H1 (cell line): ENCODE measurements at regions not wholly inside any gene's neighbourhood (a gene's known extent, or its start where the extent isn't known, plus 50 kb on each side); places are given as distances from the start of the nearest gene placed in this dataset.

Experiments
- CTCF ChIA-PET: fragments of 300-600 bp; sonication (Branson Sonifier 250); formaldehyde crosslinking; loops from one replicate; lab custom pipeline; 2021; ENCODE audit not compliant: partially characterized antibody; lab: Charles Lee
- POLR2A ChIA-PET: fragments of 300-600 bp; sonication (Branson Sonifier 250); formaldehyde crosslinking; loops from one replicate; lab custom pipeline; 2021; ENCODE audit warnings: inconsistent platforms; ENCODE audit not compliant: partially characterized antibody; lab: Charles Lee
- DNase-seq, 2 experiments: peaks; one replicate each; pipeline versions ENCODE4 v3.0.0 to v3.0.0-alpha.2; 2010 to 2022; ENCODE audit warnings: low spot score in 2 of 2, low read depth in 1 of 2, mixed read lengths in 1 of 2
- FAIRE-seq: peaks from 2 replicates; lab custom pipeline; 2011; peaks lifted over from hg19 to GRCh38; lab: Jason Lieb, UNC
- H2AFZ ChIP-seq: 2 replicates; pipeline ENCODE4 v1.8.1; 2012; ENCODE audit warnings: low read length, inconsistent platforms
- H2AK5ac ChIP-seq: 2 replicates; pipeline ENCODE4 v1.6.1; 2013; ENCODE audit warnings: low read depth, low read length
- H2BK120ac ChIP-seq: replicated peaks from 2 replicates; pipeline ENCODE3; 2013; ENCODE audit warnings: low read depth, low read length, inconsistent platforms
- H2BK12ac ChIP-seq: 2 replicates; pipeline ENCODE4 v1.6.1; 2013; ENCODE audit warnings: low read depth, low read length
- H2BK15ac ChIP-seq: 2 replicates; pipeline ENCODE4 v1.6.1; 2013; ENCODE audit warnings: low read length
- H2BK20ac ChIP-seq: 2 replicates; pipeline ENCODE4 v1.6.1; 2013; ENCODE audit warnings: low read length
- H2BK5ac ChIP-seq: 2 replicates; pipeline ENCODE4 v1.6.1; 2013; ENCODE audit warnings: low read depth, low read length
- H3K14ac ChIP-seq: 2 replicates; pipeline ENCODE4 v1.6.1; 2013; ENCODE audit warnings: inconsistent platforms; ENCODE audit not compliant: insufficient read length
- H3K18ac ChIP-seq: 2 replicates; pipeline ENCODE4 v1.6.1; 2013; ENCODE audit warnings: low read length; ENCODE audit errors: extremely low read depth
- H3K23ac ChIP-seq: 2 replicates; pipeline ENCODE4 v1.6.1; 2013; ENCODE audit warnings: inconsistent platforms; ENCODE audit not compliant: insufficient read length
- H3K23me2 ChIP-seq: 2 replicates; pipeline ENCODE4 v1.6.1; 2013; ENCODE audit warnings: low read depth, low read length
- H3K27ac ChIP-seq: 2 replicates; pipeline ENCODE4 v1.6.1; 2011; ENCODE audit warnings: low read depth, low read length, inconsistent platforms
- H3K27me3 ChIP-seq, 4 experiments: replicated peaks in 1 of 4; 1 replicate in 1 of 4; 2 replicates in 3 of 4; pipeline versions ENCODE4 v1.6.1 to v1.8.1; 2011 to 2013; ENCODE audit warnings: low read length in 3 of 4, mild to moderate bottlenecking in 3 of 4, inconsistent platforms in 2 of 4, mixed read lengths in 2 of 4, moderate library complexity in 1 of 4; ENCODE audit not compliant: control insufficient read depth in 3 of 4, insufficient read depth in 3 of 4; ENCODE audit errors: extremely low read depth in 1 of 4
- H3K36me3 ChIP-seq, 4 experiments: 2 replicates each; pipeline versions ENCODE4 v1.6.1 to v1.8.1; 2011 to 2013; ENCODE audit warnings: mild to moderate bottlenecking in 4 of 4, low read length in 3 of 4, moderate library complexity in 2 of 4, control low read depth in 1 of 4, inconsistent platforms in 1 of 4; ENCODE audit not compliant: insufficient read depth in 4 of 4, control insufficient read depth in 2 of 4
- H3K4ac ChIP-seq: replicated peaks from 2 replicates; pipeline ENCODE3; 2013; ENCODE audit warnings: low read length, low read depth, mixed read lengths, inconsistent platforms; ENCODE audit not compliant: insufficient read length
- H3K4me1 ChIP-seq, 4 experiments: replicated peaks in 1 of 4; 1 replicate in 1 of 4; 2 replicates in 3 of 4; pipeline versions ENCODE4 v1.6.1 to v1.8.1; 2011 to 2013; ENCODE audit warnings: low read length in 3 of 4, inconsistent platforms in 2 of 4, mixed read lengths in 1 of 4; ENCODE audit not compliant: insufficient read depth in 4 of 4, control insufficient read depth in 3 of 4
- H3K4me2 ChIP-seq, 2 experiments: 2 replicates each; pipeline versions ENCODE4 v1.6.1 to v1.8.1; 2011 to 2013; ENCODE audit warnings: low read depth in 2 of 2, low read length in 2 of 2, control low read depth in 1 of 2, inconsistent platforms in 1 of 2, mild to moderate bottlenecking in 1 of 2; ENCODE audit not compliant: insufficient read depth in 1 of 2
- H3K4me3 ChIP-seq, 4 experiments: fragments of 200-600, 300-600 bp in 1 of 4; sonication (generic), shearing (Covaris generic), sonication (Bioruptor Twin) in 1 of 4; 2 replicates each; pipeline versions ENCODE4 v1.5.1 to v1.8.1; 2011 to 2016; ENCODE audit warnings: low read length in 4 of 4, low read depth in 3 of 4, control low read depth in 2 of 4, inconsistent platforms in 2 of 4, mild to moderate bottlenecking in 2 of 4, mixed read lengths in 1 of 4, moderate library complexity in 1 of 4; ENCODE audit not compliant: insufficient read depth in 2 of 4; ENCODE audit errors: extremely low read depth in 1 of 4
- H3K56ac ChIP-seq: replicated peaks from 2 replicates; pipeline ENCODE3; 2013; ENCODE audit warnings: low read depth, mild to moderate bottlenecking, mixed read lengths, low read length, inconsistent platforms; ENCODE audit not compliant: insufficient read length
- H3K79me1 ChIP-seq: 2 replicates; pipeline ENCODE4 v1.6.1; 2013; ENCODE audit warnings: low read depth, low read length, control low read depth
- H3K79me2 ChIP-seq, 2 experiments: 2 replicates each; pipeline versions ENCODE4 v1.6.1 to v1.8.1; 2012 to 2013; ENCODE audit warnings: low read length in 2 of 2, mild to moderate bottlenecking in 2 of 2, inconsistent platforms in 1 of 2; ENCODE audit not compliant: insufficient read depth in 2 of 2, control insufficient read depth in 1 of 2
- H3K9ac ChIP-seq, 4 experiments: replicated peaks in 1 of 4; 1 replicate in 1 of 4; 2 replicates in 3 of 4; pipeline versions ENCODE4 v1.6.1 to v1.8.1; 2011 to 2013; ENCODE audit warnings: low read depth in 3 of 4, low read length in 3 of 4, control low read depth in 2 of 4, mild to moderate bottlenecking in 2 of 4, moderate library complexity in 2 of 4, inconsistent platforms in 1 of 4; ENCODE audit errors: extremely low read depth in 1 of 4
- H3K9me3 ChIP-seq, 2 experiments: 2 replicates each; pipeline versions ENCODE4 v1.6.1 to v1.8.1; 2012 to 2013; ENCODE audit warnings: mild to moderate bottlenecking in 2 of 2, moderate library complexity in 2 of 2, control low read depth in 1 of 2, inconsistent platforms in 1 of 2, low read depth in 1 of 2, low read length in 1 of 2, mixed read lengths in 1 of 2; ENCODE audit not compliant: insufficient read depth in 2 of 2
- H4K20me1 ChIP-seq, 2 experiments: replicated peaks in 1 of 2; 2 replicates each; pipeline versions ENCODE3 to v1.8.1; 2011 to 2013; ENCODE audit warnings: inconsistent platforms in 2 of 2, low read length in 2 of 2, mild to moderate bottlenecking in 1 of 2; ENCODE audit not compliant: insufficient read depth in 2 of 2, control insufficient read depth in 1 of 2
- H4K5ac ChIP-seq: 2 replicates; pipeline ENCODE4 v1.6.1; 2013; ENCODE audit warnings: low read length, low read depth, mixed read lengths, inconsistent platforms; ENCODE audit not compliant: insufficient read length
- H4K8ac ChIP-seq: 2 replicates; pipeline ENCODE4 v1.8.0; 2013; ENCODE audit warnings: mild to moderate bottlenecking, moderate library complexity, low read length, inconsistent platforms; ENCODE audit not compliant: insufficient read depth; ENCODE audit errors: extremely low read depth
- H4K91ac ChIP-seq: replicated peaks from 2 replicates; pipeline ENCODE3; 2013; ENCODE audit warnings: low read length, mixed read lengths, inconsistent platforms; ENCODE audit not compliant: insufficient read length
- ASH2L ChIP-seq: fragments of 200-600, 300-600 bp; sonication (generic); IDR thresholded peaks from one replicate; pipeline ENCODE4 v1.7.1; 2017; ENCODE audit warnings: low read length
- CHD2 ChIP-seq: IDR thresholded peaks from 2 replicates; pipeline ENCODE4 v1.6.1; 2012; ENCODE audit warnings: low read length, improper control_type of control experiment
- CTBP2 ChIP-seq: IDR thresholded peaks from 2 replicates; pipeline ENCODE4 v1.7.0; 2011; ENCODE audit warnings: borderline replicate concordance, mild to moderate bottlenecking, moderate library complexity, mixed read lengths, low read length; ENCODE audit not compliant: insufficient read depth, insufficient read length
- CTCF ChIP-seq, 3 experiments: IDR thresholded peaks; 1 replicate in 2 of 3; 2 replicates in 1 of 3; pipeline versions ENCODE4 v1.5.1 to v1.6.1; 2011; ENCODE audit warnings: low read length in 3 of 3, mild to moderate bottlenecking in 3 of 3, inconsistent platforms in 2 of 3, low read depth in 1 of 3, moderate library complexity in 1 of 3; ENCODE audit not compliant: insufficient read depth in 1 of 3; ENCODE audit errors: control extremely low read depth in 1 of 3
- EGR1 ChIP-seq: IDR thresholded peaks from 2 replicates; pipeline ENCODE4 v1.6.1; 2011; ENCODE audit warnings: low read depth, low read length, borderline replicate concordance
- EZH2 ChIP-seq: fragments of 200-600 bp; sonication (generic); IDR thresholded peaks from 2 replicates; pipeline ENCODE4 v1.7.1; 2012; ENCODE audit warnings: low read depth, mild to moderate bottlenecking, moderate library complexity, low read length, inconsistent platforms; ENCODE audit not compliant: severe bottlenecking
- FOSL1 ChIP-seq: IDR thresholded peaks from 2 replicates; pipeline ENCODE4 v1.6.1; 2011; ENCODE audit warnings: mild to moderate bottlenecking, low read depth, low read length, moderate library complexity; ENCODE audit not compliant: insufficient read depth
- KDM1A ChIP-seq: fragments of 200-600, 300-600 bp; sonication (generic); IDR thresholded peaks from 2 replicates; pipeline ENCODE4 v1.7.1; 2016; ENCODE audit warnings: mild to moderate bottlenecking, low read length, borderline replicate concordance
- RBBP5 ChIP-seq: IDR thresholded peaks from 2 replicates; pipeline ENCODE4 v1.7.1; 2012; ENCODE audit warnings: low read depth, mild to moderate bottlenecking, inconsistent platforms, low read length, moderate library complexity, borderline replicate concordance
- TBP ChIP-seq: IDR thresholded peaks from 2 replicates; pipeline ENCODE4 v1.6.1; 2011; ENCODE audit warnings: low read depth, low read length, improper control_type of control experiment
- TCF12 ChIP-seq: IDR thresholded peaks from 2 replicates; pipeline ENCODE4 v1.6.1; 2011; ENCODE audit warnings: low read depth, mild to moderate bottlenecking, low read length
- WGBS, 2 experiments: shearing (Covaris generic) in 1 of 2; methylation state at CpG; one replicate each; pipeline versions ENCODE4 v1.1.6 to v1.1.7; 2013 to 2015; ENCODE audit warnings: low lambda C conversion rate in 2 of 2, mixed read lengths in 2 of 2, inconsistent platforms in 1 of 2, low coverage in 1 of 2, missing lambda C conversion rate in 1 of 2; ENCODE audit not compliant: insufficient replicate concordance in 2 of 2, insufficient coverage in 1 of 2, insufficient read length in 1 of 2; ENCODE audit errors: extremely low coverage in 1 of 2, missing lambda C conversion rate in 1 of 2; 5-methylcytosine and 5-hydroxymethylcytosine counted together

- H3K4me2 ChIP-seq = no peak overlapping the region
- H3K79me1 ChIP-seq = no peaks in the 10 kb centered on the region
- no peak overlapping the region for H4K8ac ChIP-seq
- no peak for TF ChIP-seq TBP
- no peak for TF ChIP-seq CTBP2
- no peak for TF ChIP-seq EGR1
- TF ChIP-seq TCF12 = no peak
- TF ChIP-seq ASH2L = no peak
- no peak for TF ChIP-seq CTCF (IDR thresholded peaks at IDR 0.05; ENCODE audit: control extremely low read depth in 1 of 3, insufficient read depth in 1 of 3, low read depth in 1 of 3, low read length in 3 of 3)
- TF ChIP-seq CHD2 = no peak
- no peak for TF ChIP-seq FOSL1
- TF ChIP-seq KDM1A = no peak
- no peak for TF ChIP-seq EZH2
- TF ChIP-seq RBBP5 = no peak
- TF ChIP-seq, all 59 proteins: peak for 0
- Histone ChIP-seq H3K23ac (no peak overlapping the region), H4K20me1 (no peaks in the 10 kb centered on the region), H2AK5ac (no peak overlapping the region), H3K27me3 (no peaks in the 10 kb centered on the region), H3K4ac (no peak overlapping the region), H3K4me1 (no peaks in the 10 kb centered on the region), H4K5ac (no peak overlapping the region), H3K14ac (no peak overlapping the region), H2BK20ac (no peak overlapping the region), H3K79me2 (no peaks in the 10 kb centered on the region), H4K91ac (no peak overlapping the region), H3K36me3 (no peaks in the 10 kb centered on the region), H3K27ac (no peak overlapping the region), H3K23me2 (no peaks in the 10 kb centered on the region), H3K18ac (no peak overlapping the region), H2BK5ac (no peak overlapping the region), H3K9me3 (no peaks in the 10 kb centered on the region), H3K4me3 (no peak overlapping the region), H2BK15ac (no peak overlapping the region), H3K56ac (no peak overlapping the region), H2BK12ac (no peak overlapping the region), H2AFZ (no peak overlapping the region), H2BK120ac (no peak overlapping the region), H3K9ac (no peak overlapping the region)
- WGBS, 2 experiments = 92% methylated on average over 2 of the region's 2 CpGs; no CpG with 5 or more reads in 1 of the 2 experiments
- ChIA-PET CTCF (interaction anchor here (0.5 to 1.1 kb wide), 3 partner anchors 66 to 369 kb away, joined by 3 to 4 read pairs (median 3); no protein-coding TSS in a partner anchor), POLR2A (no interaction called here)
- FAIRE-seq = no peak
- no peak for DNase-seq
Measured at GRCh38 chr2:150156876-150157275, 330.6 kb downstream of the RND3 start.
